GM12878 (cell line): ENCODE measurements at regions not wholly inside any gene's neighbourhood (a gene's known extent, or its start where the extent isn't known, plus 50 kb on each side); places are given as distances from the start of the nearest gene placed in this dataset.

Experiments
- ATAC-seq: fragments of 200-7000 bp; cut with Tn5 transposase; 3 replicates; pipeline ENCODE4 v1.9.1; 2020; ENCODE audit warnings: mild to moderate bottlenecking, moderate library complexity
- BruUV-seq: library from RNA; stranded (reverse); fragments of 400-500 nt; replicated peaks from 2 replicates; lab custom pipeline; 2021; lab: Mats Ljungman, UMichigan
- CTCF ChIA-PET: fragments of 300-600 bp; sonication (Branson Sonifier 250); formaldehyde crosslinking; extraction: SDS; loops from one replicate; lab custom pipeline; 2021; ENCODE audit warnings: inconsistent platforms; lab: Yijun Ruan, JAX
- POLR2A ChIA-PET: fragments of 350-600 bp; formaldehyde crosslinking; extraction: SDS; loops from one replicate; lab custom pipeline; 2021; ENCODE audit warnings: inconsistent platforms; lab: Charles Lee
- RAD21 ChIA-PET: fragments of 300-600 bp; sonication (Branson Sonifier 250); formaldehyde crosslinking; loops from one replicate; lab custom pipeline; 2023; ENCODE audit warnings: antibody characterized with exemption; ENCODE audit not compliant: unreplicated experiment; lab: Charles Lee
- SMC1A ChIA-PET: fragments of 300-600 bp; sonication (Branson Sonifier 250); formaldehyde crosslinking; loops from one replicate; lab custom pipeline; 2023; ENCODE audit not compliant: unreplicated experiment, uncharacterized antibody; lab: Charles Lee
- DNase-seq: peaks from one replicate; pipeline ENCODE4 v3.0.0-alpha.2; 2011; ENCODE audit warnings: low read depth, low spot score
- FAIRE-seq: peaks from 3 replicates; lab custom pipeline; 2011; peaks lifted over from hg19 to GRCh38; lab: Jason Lieb, UNC
- H2AFZ ChIP-seq: 2 replicates; pipeline ENCODE4 v1.6.0; 2011; ENCODE audit warnings: low read depth, low read length, control low read depth; ENCODE audit not compliant: control insufficient read depth
- H3K27ac ChIP-seq: 2 replicates; pipeline ENCODE4 v1.5.1; 2011; ENCODE audit warnings: control low read depth; ENCODE audit not compliant: control insufficient read depth, insufficient read depth
- H3K27me3 ChIP-seq, 2 experiments: replicated peaks in 1 of 2; 2 replicates each; pipeline versions ENCODE4 v1.6.0 to v1.6.1; 2011; ENCODE audit warnings: low read length in 1 of 2; ENCODE audit not compliant: control insufficient read depth in 2 of 2, insufficient read depth in 2 of 2
- H3K36me3 ChIP-seq, 2 experiments: 2 replicates each; pipeline ENCODE4 v1.5.1; 2011; ENCODE audit warnings: low read length in 1 of 2; ENCODE audit not compliant: control insufficient read depth in 2 of 2, insufficient read depth in 2 of 2
- H3K4me1 ChIP-seq: 2 replicates; pipeline ENCODE4 v1.6.1; 2011; ENCODE audit warnings: mild to moderate bottlenecking, low read length, moderate library complexity, mixed read lengths; ENCODE audit not compliant: control insufficient read depth, insufficient read depth
- H3K4me2 ChIP-seq: 2 replicates; pipeline ENCODE4 v1.6.0; 2011; ENCODE audit warnings: control low read depth; ENCODE audit not compliant: control insufficient read depth, insufficient read depth
- H3K4me3 ChIP-seq: fragments of 200-600 bp; sonication (generic); 2 replicates; pipeline ENCODE4 v1.5.1; 2016
- H3K79me2 ChIP-seq: 2 replicates; pipeline ENCODE4 v1.6.0; 2011; ENCODE audit warnings: low read length; ENCODE audit not compliant: control insufficient read depth, insufficient read depth
- H3K9ac ChIP-seq: 2 replicates; pipeline ENCODE4 v1.8.0; 2011; ENCODE audit warnings: low read length, control low read depth, mixed read lengths; ENCODE audit not compliant: control insufficient read depth, insufficient read depth
- H3K9me3 ChIP-seq: replicated peaks from 3 replicates; pipeline ENCODE4 v1.5.1; 2011; ENCODE audit warnings: mild to moderate bottlenecking, low read length; ENCODE audit not compliant: control insufficient read depth, insufficient read depth
- H4K20me1 ChIP-seq: 2 replicates; pipeline ENCODE4 v1.6.0; 2011; ENCODE audit not compliant: control insufficient read depth, insufficient read depth
- ESRRA ChIP-seq: IDR thresholded peaks from 2 replicates; pipeline ENCODE4 v1.6.1; 2012; ENCODE audit warnings: mild to moderate bottlenecking, low read length, improper control_type of control experiment
- FOS ChIP-seq: IDR thresholded peaks from 3 replicates; pipeline ENCODE4 v1.6.1; 2011; ENCODE audit warnings: borderline replicate concordance; ENCODE audit not compliant: insufficient read length; ENCODE audit errors: extremely low read depth
- IRF5 ChIP-seq: fragments of 450-650 bp; IDR thresholded peaks from 2 replicates; pipeline ENCODE4 v1.6.1; 2017; ENCODE audit warnings: borderline replicate concordance
- POU2F2 ChIP-seq: IDR thresholded peaks from 3 replicates; pipeline ENCODE4 v1.6.1; 2011; ENCODE audit warnings: low read depth, mild to moderate bottlenecking, low read length, borderline replicate concordance
- REST ChIP-seq: IDR thresholded peaks from 2 replicates; pipeline ENCODE4 v1.6.1; 2012; ENCODE audit warnings: mild to moderate bottlenecking, low read depth, low read length
- RUNX3 ChIP-seq: IDR thresholded peaks from 2 replicates; pipeline ENCODE4 v1.6.1; 2012; ENCODE audit warnings: low read length, inconsistent platforms
- SREBF1 ChIP-seq: IDR thresholded peaks from 2 replicates; pipeline ENCODE4 v1.6.1; 2012; ENCODE audit warnings: mild to moderate bottlenecking, low read length
- YY1 ChIP-seq: IDR thresholded peaks from 2 replicates; pipeline ENCODE4 v1.6.1; 2011; ENCODE audit warnings: low read depth, mild to moderate bottlenecking, low read length
- ZNF24 ChIP-seq: fragments of 450-650 bp; IDR thresholded peaks from 2 replicates; pipeline ENCODE4 v1.6.1; 2017; ENCODE audit warnings: antibody characterized with exemption, mild to moderate bottlenecking
- ZNF622 ChIP-seq: fragments of 450-650 bp; IDR thresholded peaks from 2 replicates; pipeline ENCODE4 v1.6.1; 2017; ENCODE audit warnings: mild to moderate bottlenecking, inconsistent platforms
- WGBS: methylation state at CpG from one replicate; pipeline ENCODE4 v1.1.6; 2016; ENCODE audit warnings: low lambda C conversion rate; ENCODE audit not compliant: insufficient replicate concordance, insufficient coverage; ENCODE audit errors: missing lambda C conversion rate; 5-methylcytosine and 5-hydroxymethylcytosine counted together
- in situ Hi-C: fragments of 300-500 bp; cut with MboI; formaldehyde crosslinking; loops from 9 replicates; pipeline ENCODE4 v1.14.3; 2018; ENCODE audit warnings: mixed read lengths
- intact Hi-C: fragments of 100-400 bp; cut with micrococcal nuclease; formaldehyde crosslinking; loops from one replicate; pipeline ENCODE4 v1.14.2; 2022; ENCODE audit not compliant: unreplicated experiment
- TF ChIP-seq, protein P1 (sequence below): fragments of 450-650 bp; IDR thresholded peaks from 2 replicates; pipeline ENCODE4 v1.6.1; 2017; ENCODE audit warnings: mild to moderate bottlenecking
- TF ChIP-seq, protein P2 (sequence below): fragments of 150-350 bp; IDR thresholded peaks from 2 replicates; pipeline ENCODE4 v1.6.1; 2016; ENCODE audit warnings: low read depth, low read length

GRCh38 chr11:134560566-134561330 lies 148.7 kb upstream of the B3GAT1 start:
- ChIA-PET CTCF (no interaction called here), RAD21 (no interaction called here), POLR2A (no interaction called here), SMC1A (no interaction called here)
- no peaks in the 10 kb centered on the region for H3K9me3 ChIP-seq
- H3K4me2 ChIP-seq, result no peak overlapping the region
- in situ Hi-C loops, result no loop called here
- peaks cover 0 to under 1% of the 10 kb centered on the region in 2 experiments; a peak in 1 of 4 replicates for H3K27me3 ChIP-seq
- no peaks in the 10 kb centered on the region for H4K20me1 ChIP-seq
- FAIRE-seq, result no peak
- H3K79me2 ChIP-seq, result no peaks in the 10 kb centered on the region
- no peaks in the 10 kb centered on the region for H3K4me1 ChIP-seq
- no peak for DNase-seq
- H3K36me3 ChIP-seq, result no peaks in the 10 kb centered on the region
- no peak overlapping the region for H2AFZ ChIP-seq
- no TSS peak for BruUV-seq
- intact Hi-C loops, result no loop called here
- WGBS, result 31% methylated on average over 12 of the region's 12 CpGs
- no peak overlapping the region for H3K27ac ChIP-seq
- H3K4me3 ChIP-seq, result no peak overlapping the region
- H3K9ac ChIP-seq, result no peak overlapping the region
- no peak for ATAC-seq
- TF ChIP-seq FOS (no peak), REST (no peak), SREBF1 (no peak), ZNF622 (no peak), ZNF24 (no peak), RUNX3 (no peak), IRF5 (no peak), YY1 (no peak), ESRRA (no peak), POU2F2 (no peak)
- TF ChIP-seq, protein P1, sequence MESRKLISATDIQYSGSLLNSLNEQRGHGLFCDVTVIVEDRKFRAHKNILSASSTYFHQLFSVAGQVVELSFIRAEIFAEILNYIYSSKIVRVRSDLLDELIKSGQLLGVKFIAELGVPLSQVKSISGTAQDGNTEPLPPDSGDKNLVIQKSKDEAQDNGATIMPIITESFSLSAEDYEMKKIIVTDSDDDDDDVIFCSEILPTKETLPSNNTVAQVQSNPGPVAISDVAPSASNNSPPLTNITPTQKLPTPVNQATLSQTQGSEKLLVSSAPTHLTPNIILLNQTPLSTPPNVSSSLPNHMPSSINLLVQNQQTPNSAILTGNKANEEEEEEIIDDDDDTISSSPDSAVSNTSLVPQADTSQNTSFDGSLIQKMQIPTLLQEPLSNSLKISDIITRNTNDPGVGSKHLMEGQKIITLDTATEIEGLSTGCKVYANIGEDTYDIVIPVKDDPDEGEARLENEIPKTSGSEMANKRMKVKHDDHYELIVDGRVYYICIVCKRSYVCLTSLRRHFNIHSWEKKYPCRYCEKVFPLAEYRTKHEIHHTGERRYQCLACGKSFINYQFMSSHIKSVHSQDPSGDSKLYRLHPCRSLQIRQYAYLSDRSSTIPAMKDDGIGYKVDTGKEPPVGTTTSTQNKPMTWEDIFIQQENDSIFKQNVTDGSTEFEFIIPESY, result no peak
- TF ChIP-seq, protein P2, sequence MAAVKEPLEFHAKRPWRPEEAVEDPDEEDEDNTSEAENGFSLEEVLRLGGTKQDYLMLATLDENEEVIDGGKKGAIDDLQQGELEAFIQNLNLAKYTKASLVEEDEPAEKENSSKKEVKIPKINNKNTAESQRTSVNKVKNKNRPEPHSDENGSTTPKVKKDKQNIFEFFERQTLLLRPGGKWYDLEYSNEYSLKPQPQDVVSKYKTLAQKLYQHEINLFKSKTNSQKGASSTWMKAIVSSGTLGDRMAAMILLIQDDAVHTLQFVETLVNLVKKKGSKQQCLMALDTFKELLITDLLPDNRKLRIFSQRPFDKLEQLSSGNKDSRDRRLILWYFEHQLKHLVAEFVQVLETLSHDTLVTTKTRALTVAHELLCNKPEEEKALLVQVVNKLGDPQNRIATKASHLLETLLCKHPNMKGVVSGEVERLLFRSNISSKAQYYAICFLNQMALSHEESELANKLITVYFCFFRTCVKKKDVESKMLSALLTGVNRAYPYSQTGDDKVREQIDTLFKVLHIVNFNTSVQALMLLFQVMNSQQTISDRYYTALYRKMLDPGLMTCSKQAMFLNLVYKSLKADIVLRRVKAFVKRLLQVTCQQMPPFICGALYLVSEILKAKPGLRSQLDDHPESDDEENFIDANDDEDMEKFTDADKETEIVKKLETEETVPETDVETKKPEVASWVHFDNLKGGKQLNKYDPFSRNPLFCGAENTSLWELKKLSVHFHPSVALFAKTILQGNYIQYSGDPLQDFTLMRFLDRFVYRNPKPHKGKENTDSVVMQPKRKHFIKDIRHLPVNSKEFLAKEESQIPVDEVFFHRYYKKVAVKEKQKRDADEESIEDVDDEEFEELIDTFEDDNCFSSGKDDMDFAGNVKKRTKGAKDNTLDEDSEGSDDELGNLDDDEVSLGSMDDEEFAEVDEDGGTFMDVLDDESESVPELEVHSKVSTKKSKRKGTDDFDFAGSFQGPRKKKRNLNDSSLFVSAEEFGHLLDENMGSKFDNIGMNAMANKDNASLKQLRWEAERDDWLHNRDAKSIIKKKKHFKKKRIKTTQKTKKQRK, result no peak
